Activated naive CD4-positive, alpha-beta T cell (primary cell): ENCODE measurements at regions not wholly inside any gene's neighbourhood (a gene's known extent, or its start where the extent isn't known, plus 50 kb on each side); places are given as distances from the start of the nearest gene placed in this dataset.

Source experiments
- DNase-seq, 4 experiments: peaks; one replicate each; lab custom pipeline; 2025; lab: John Stamatoyannopoulos, UW

DNA sequence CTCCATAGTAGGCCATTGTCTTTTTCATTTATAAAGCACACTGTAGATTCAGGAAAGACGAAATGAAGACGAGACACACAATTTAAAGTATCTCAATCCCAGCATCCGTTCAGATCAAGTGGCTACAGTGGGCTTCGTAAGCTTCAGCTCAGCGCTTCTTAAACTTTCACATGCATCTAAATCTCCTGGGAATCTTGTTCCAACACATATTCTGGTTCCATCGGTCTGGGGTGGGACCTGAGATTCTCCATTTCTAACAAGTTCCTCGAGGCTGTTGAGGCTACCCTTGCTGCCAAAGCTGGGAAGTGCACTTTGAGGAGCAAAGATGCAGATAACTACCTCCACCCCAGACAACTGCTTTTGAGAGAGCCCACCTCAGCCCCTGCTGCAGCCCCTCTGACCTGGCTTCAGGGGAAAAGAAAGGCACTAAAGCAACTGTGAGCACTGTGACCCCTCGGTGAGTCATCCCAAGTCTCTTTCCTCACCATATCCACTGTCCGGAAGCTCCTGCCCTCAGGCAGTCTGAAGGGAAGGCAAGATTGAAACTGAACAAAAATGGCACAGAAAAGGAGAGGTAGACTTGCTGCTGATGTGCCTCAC lies 201.1 kb upstream of the FBXO11 start:
- no peak for DNase-seq

- DNase-seq = no peak
These were observed 202.2 kb upstream of the FBXO11 start for GRCh38 chr2:48108455-48108854.

- no peak for DNase-seq
These were observed 203.3 kb upstream of the FBXO11 start for GRCh38 chr2:48109491-48110204.

- no peak for DNase-seq
These were observed 204.0 kb upstream of the FOXN2 start for GRCh38 chr2:48110492-48110891.

DNA sequence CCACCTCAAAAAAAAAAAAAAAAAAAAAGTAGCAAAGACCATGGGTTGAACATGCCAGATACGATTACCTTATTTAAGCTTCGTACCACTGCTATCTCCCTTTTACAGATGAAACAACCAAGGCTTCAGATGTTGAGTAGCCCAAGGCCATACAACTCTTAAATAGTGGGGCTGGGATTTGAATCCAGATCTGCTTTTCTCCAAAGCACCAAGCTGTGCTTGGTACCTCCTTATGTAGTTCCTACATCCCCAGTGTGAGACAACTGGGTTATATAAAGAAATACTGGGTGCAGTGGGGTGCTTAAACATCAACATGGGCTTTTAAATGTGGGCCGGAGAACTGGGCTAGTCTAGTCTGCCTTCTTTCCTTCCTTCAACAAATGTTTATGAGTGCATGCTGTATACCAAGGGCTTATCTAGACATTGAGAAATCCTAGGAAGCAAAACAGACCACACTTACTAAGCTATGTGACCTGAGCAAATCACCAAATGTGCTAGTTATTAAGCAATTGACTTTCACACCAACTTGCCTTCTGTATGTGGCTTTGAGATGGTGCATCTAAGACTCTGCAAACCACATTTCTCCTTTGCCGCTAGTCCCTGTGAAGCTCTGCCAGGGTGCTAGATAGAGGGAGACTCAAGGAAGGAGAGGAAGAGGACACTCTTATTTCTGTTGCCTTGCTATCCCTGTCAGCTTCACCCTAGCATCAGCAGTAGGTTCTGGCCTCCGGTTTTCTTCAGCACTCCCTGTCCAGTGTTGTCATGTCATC lies 201.4 kb upstream of the FOXN2 start:
- no peak for DNase-seq

DNA sequence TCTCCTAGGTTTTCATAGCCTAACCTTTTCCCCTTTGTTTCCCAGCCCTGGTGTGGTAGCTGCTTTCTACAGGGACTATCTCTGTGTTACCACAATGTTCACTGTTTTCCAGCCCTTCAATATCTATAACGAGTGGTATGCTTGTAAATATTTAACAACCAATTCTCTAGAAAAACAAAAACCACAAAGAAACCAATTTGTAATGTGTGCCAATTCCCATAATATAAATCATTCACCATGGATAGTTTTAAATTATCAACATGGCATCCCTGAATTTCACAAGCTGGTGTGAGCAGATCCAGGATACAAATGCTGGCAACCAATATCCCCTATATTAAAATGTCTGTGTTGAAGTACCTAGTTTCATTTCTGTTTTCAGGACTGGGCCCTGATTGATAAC lies 200.7 kb upstream of the FOXN2 start:
- DNase-seq = no peak

- DNase-seq = peak in 1 of 4 experiments; percentile 6
These were observed 200.2 kb upstream of the FOXN2 start for GRCh38 chr2:48114256-48114655.

DNA sequence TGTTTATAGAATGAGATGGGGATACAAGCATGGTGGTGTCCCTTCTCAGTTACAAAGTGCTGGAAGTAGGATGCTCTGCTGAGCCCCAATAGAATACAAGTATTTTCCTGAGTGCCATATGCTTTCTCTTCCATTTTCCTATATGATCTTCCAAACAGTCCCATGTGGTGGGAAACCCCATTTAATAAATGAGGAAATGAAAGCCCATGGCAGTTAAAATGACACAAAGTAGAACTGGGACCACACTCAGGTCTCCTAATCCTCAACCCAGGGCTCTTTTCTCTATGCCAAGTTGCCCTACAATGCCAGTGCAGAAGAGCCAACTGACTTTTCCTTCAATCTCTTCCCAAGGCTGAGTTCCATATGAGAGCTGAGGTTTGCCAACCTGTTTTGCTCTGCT lies 198.0 kb upstream of the FOXN2 start:
- DNase-seq = no peak

DNA sequence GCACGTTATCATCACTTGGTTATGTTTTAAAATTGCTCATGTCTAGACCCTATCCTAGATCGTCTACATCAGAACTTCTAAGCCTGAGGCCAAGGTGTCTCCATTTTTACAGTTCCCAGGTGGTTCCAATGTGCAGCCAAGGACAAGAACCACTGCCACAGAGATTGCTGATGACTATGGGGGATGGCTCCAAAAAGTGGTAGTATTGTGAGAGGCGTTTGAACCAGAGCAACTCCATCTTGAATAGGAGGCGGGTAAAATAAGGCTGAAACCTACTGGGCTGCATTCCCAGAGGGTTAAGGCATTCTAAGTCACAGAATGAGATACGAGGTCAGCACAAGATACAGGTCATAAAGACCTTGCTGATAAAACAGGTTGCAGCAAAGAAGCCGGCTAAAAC lies 195.6 kb upstream of the FOXN2 start:
- no peak for DNase-seq

GRCh38 chr2:48120112-48120511 lies 194.4 kb upstream of the FOXN2 start:
- no peak for DNase-seq

DNA sequence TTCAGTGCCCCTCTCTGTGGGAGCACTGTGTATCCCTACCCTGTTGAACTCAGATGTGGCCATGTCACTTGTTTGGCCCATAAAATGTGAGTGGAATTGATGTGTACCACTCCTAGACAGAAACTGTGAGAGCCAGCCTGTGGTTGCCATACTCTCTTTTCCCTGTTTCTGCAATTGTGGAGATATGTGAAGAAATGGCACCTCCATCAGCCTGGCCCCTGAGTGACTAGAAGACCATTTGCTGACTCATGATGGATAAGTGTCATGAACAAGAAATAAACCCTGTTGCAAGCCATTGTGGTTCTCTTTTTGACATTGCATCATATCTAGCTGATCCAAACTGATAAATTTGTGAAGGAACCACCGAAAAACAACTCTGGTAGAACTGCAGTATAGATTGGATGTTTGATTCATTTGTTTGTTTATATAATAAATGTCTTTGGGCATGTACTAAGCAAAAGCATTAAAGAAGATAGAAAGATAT lies 193.7 kb upstream of the FOXN2 start:
- no peak for DNase-seq

GRCh38 chr2:48122166-48122565 lies 192.3 kb upstream of the FOXN2 start:
- no peak for DNase-seq

GRCh38 chr2:48124592-48124991 lies 189.9 kb upstream of the FOXN2 start:
- DNase-seq = no peak

- DNase-seq = no peak
These were observed 188.3 kb upstream of the FOXN2 start for GRCh38 chr2:48126162-48126561.

- no peak for DNase-seq
These were observed 186.8 kb upstream of the FOXN2 start for GRCh38 chr2:48127612-48128191.

GRCh38 chr2:48129293-48129950 lies 185.1 kb upstream of the FOXN2 start:
- no peak for DNase-seq

DNA sequence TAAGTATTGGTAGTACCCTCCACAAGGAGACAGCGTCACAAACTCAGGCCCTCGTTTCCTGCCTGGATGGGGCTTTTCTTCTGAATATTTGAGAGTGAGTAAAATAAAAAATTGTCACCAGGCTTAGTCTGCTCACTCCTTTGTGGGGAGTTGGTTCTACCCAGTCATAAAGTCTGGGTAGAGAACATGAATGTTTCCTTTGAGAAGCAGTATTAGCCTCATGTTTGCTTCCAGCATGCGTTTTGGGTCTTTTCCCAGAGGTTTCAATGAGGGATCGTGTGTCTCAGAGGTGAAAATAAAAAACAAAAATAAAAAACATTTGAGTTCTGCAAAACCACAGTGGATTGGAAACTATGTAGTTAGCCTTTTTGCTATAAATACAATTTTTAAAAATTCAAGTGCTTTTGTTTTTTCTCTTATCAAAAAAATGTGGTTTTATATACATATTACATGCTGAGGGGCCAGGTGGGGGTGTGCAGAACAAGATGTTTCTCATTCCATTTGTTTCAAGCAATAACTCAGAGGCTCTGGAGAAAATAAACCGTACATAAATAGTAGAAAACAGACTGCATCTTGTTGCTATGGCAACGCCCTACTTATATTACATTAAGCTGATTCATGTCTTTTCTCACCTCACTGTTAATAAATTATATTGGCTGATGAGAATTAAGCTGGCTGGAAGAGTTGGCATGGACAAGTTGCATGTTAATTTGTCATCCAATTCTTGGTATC lies 182.8 kb upstream of the FOXN2 start:
- no peak for DNase-seq

DNA sequence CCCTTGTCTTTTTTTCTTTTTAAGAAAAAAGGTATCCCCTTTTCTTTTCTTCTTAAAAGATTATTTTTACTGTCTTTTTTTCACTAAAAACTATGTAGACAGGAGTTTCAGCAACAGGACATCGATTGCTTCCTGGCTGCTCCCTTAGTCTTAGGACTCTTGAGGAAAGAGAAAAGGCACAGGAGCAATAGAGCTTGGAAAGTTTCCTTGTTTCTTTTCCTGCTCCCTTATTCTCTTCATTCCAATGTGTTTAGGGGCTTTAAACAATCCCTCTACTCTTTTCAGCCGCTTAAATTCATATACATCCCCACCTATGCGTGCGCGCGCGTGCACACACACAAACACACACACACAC lies 182.2 kb upstream of the FOXN2 start:
- DNase-seq = no peak

DNA sequence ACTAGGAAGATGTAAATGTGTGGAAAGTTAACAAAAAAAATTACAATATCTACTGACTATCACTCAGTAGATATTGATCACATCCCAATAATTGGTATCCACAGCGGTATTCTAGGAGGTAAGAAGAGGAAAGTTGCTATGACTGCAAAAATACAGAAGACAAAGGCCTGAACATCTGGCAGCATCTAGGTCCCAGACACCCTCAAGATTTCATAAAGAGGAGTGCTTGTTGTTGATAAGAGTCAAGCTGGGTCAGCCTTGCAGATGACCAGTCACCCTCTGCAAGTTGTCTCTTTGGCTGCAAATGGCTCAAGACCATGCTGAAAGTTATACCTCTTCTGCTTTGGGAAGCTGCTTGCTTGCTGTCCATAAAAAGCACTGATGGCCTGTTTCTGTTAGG lies 179.8 kb upstream of the FOXN2 start:
- no peak for DNase-seq

GRCh38 chr2:48135797-48136196 lies 178.7 kb upstream of the FOXN2 start:
- DNase-seq = no peak

DNA sequence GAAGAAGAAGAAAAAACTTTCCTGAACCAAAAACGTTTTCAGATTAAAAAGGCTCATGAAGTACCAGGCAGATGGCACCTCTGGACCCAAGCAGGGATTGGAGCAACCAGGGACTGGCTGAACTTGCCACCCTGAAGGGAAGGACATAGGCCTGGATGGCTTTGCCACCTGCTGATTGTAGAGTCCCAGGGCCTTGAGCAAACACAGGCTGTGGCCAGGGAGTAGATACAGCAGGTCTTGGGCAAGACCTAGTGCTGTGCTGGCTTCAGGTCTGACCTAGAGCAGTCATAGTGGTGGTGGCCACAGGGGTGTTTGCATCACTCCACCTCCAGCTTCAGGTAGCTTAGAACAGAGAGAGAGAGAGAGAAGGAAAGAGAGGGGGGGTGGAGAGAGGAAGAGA lies 176.7 kb upstream of the FOXN2 start:
- no peak for DNase-seq

- DNase-seq = no peak
These were observed 175.6 kb upstream of the FOXN2 start for GRCh38 chr2:48138898-48139297.
